SU-DHL-6 (cell line): ENCODE measurements at regions not wholly inside any gene's neighbourhood (a gene's known extent, or its start where the extent isn't known, plus 50 kb on each side); places are given as distances from the start of the nearest gene placed in this dataset.

Experiments
- H2AFZ ChIP-seq: fragments of 200-600 bp; sonication (generic); 2 replicates; pipeline ENCODE4 v1.6.1; 2014; ENCODE audit warnings: low read depth, mild to moderate bottlenecking, moderate library complexity, mixed read lengths, antibody characterized with exemption, low read length; ENCODE audit not compliant: severe bottlenecking
- H3F3A ChIP-seq: fragments of 200-600 bp; shearing (Covaris generic); 2 replicates; pipeline ENCODE4 v1.6.0; 2016; ENCODE audit warnings: antibody characterized with exemption, mild to moderate bottlenecking; ENCODE audit not compliant: insufficient read depth
- H3K27ac ChIP-seq: fragments of 200-600 bp; sonication (generic); 2 replicates; pipeline ENCODE4 v1.5.1; 2016; ENCODE audit warnings: low read depth, mild to moderate bottlenecking, low read length, moderate library complexity, mixed read lengths
- H3K27me3 ChIP-seq: fragments of 200-600 bp; sonication (generic), shearing (Covaris generic); 2 replicates; pipeline ENCODE4 v1.6.0; 2014; ENCODE audit warnings: mild to moderate bottlenecking, low read length
- H3K36me3 ChIP-seq: fragments of 200-600 bp; sonication (generic); 2 replicates; pipeline ENCODE4 v1.6.1; 2014; ENCODE audit warnings: mild to moderate bottlenecking, low read length, mixed read lengths
- H3K4me2 ChIP-seq: fragments of 300-600, 200-600 bp; shearing (Covaris generic), sonication (generic); 2 replicates; pipeline ENCODE4 v1.6.0; 2014; ENCODE audit warnings: low read length, low read depth, mild to moderate bottlenecking; ENCODE audit not compliant: poor library complexity, severe bottlenecking
- H3K4me3 ChIP-seq: fragments of 200-600 bp; sonication (generic); 2 replicates; pipeline ENCODE4 v1.5.1; 2014; ENCODE audit warnings: antibody characterized with exemption, low read length, mild to moderate bottlenecking, mixed read lengths; ENCODE audit not compliant: insufficient read depth, poor library complexity, severe bottlenecking
- H3K79me2 ChIP-seq: fragments of 200-600 bp; sonication (generic); 2 replicates; pipeline ENCODE4 v1.6.1; 2014; ENCODE audit warnings: mild to moderate bottlenecking, low read length, moderate library complexity; ENCODE audit not compliant: insufficient read depth
- H3K9ac ChIP-seq: fragments of 200-600 bp; sonication (generic); 2 replicates; pipeline ENCODE4 v1.7.0; 2014; ENCODE audit warnings: mild to moderate bottlenecking, low read length
- H3K9me2 ChIP-seq: fragments of 200-600 bp; sonication (generic); replicated peaks from 2 replicates; pipeline ENCODE4 v1.6.1; 2014; ENCODE audit warnings: low read length; ENCODE audit not compliant: insufficient read depth
- H3K9me3 ChIP-seq: fragments of 200-600 bp; sonication (generic); 2 replicates; pipeline ENCODE4 v1.6.1; 2014; ENCODE audit warnings: low read length, mixed read lengths; ENCODE audit not compliant: insufficient read depth
- H4K20me1 ChIP-seq: fragments of 200-600 bp; sonication (generic); 2 replicates; pipeline ENCODE4 v1.6.1; 2014; ENCODE audit warnings: low read depth, mild to moderate bottlenecking, antibody characterized with exemption, low read length, moderate library complexity, mixed read lengths
- EZH2phosphoT487 ChIP-seq: fragments of 200-600 bp; sonication (generic), shearing (Covaris generic); conservative IDR thresholded peaks from 2 replicates; pipeline ENCODE4 v1.6.1; 2018; ENCODE audit warnings: mild to moderate bottlenecking, antibody characterized with exemption, low read length, moderate library complexity, mixed read lengths
- TF ChIP-seq, protein P1 (sequence below): fragments of 200-600 bp; sonication (generic); IDR thresholded peaks from one replicate; pipeline ENCODE4 v1.5.1; 2017; ENCODE audit warnings: antibody characterized with exemption, mild to moderate bottlenecking, low read length, moderate library complexity; ENCODE audit not compliant: insufficient read depth, poor library complexity, severe bottlenecking

GRCh38 chr10:78328592-78329404 lies 295.1 kb downstream of the RPS24 start:
- Histone ChIP-seq H3K79me2 (no peaks in the 10 kb centered on the region), H3K9me2 (no peaks in the 10 kb centered on the region), H3K4me3 (no peak overlapping the region), H3F3A (no peaks in the 10 kb centered on the region), H2AFZ (no peak overlapping the region), H3K27me3 (no peaks in the 10 kb centered on the region), H4K20me1 (no peaks in the 10 kb centered on the region), H3K4me2 (no peak overlapping the region), H3K9me3 (no peaks in the 10 kb centered on the region), H3K36me3 (no peaks in the 10 kb centered on the region), H3K9ac (no peak overlapping the region), H3K27ac (no peak overlapping the region)
- no peak for TF ChIP-seq EZH2phosphoT487
- TF ChIP-seq, protein P1, sequence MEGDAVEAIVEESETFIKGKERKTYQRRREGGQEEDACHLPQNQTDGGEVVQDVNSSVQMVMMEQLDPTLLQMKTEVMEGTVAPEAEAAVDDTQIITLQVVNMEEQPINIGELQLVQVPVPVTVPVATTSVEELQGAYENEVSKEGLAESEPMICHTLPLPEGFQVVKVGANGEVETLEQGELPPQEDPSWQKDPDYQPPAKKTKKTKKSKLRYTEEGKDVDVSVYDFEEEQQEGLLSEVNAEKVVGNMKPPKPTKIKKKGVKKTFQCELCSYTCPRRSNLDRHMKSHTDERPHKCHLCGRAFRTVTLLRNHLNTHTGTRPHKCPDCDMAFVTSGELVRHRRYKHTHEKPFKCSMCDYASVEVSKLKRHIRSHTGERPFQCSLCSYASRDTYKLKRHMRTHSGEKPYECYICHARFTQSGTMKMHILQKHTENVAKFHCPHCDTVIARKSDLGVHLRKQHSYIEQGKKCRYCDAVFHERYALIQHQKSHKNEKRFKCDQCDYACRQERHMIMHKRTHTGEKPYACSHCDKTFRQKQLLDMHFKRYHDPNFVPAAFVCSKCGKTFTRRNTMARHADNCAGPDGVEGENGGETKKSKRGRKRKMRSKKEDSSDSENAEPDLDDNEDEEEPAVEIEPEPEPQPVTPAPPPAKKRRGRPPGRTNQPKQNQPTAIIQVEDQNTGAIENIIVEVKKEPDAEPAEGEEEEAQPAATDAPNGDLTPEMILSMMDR = no peak

- H3K79me2 ChIP-seq = no peaks in the 10 kb centered on the region
- no peaks in the 10 kb centered on the region for H4K20me1 ChIP-seq
- H3K9me2 ChIP-seq = no peaks in the 10 kb centered on the region
- no peak overlapping the region for H3K4me2 ChIP-seq
- H3K27ac ChIP-seq = no peak overlapping the region
- no peaks in the 10 kb centered on the region for H3K27me3 ChIP-seq
- H3K9ac ChIP-seq = no peak overlapping the region
- TF ChIP-seq, protein P1 = no peak
- TF ChIP-seq EZH2phosphoT487 = no peak
- H3K4me3 ChIP-seq = no peak overlapping the region
- no peaks in the 10 kb centered on the region for H3F3A ChIP-seq
- H2AFZ ChIP-seq = no peak overlapping the region
- no peaks in the 10 kb centered on the region for H3K9me3 ChIP-seq
- H3K36me3 ChIP-seq = no peaks in the 10 kb centered on the region
Observed at GRCh38 chr10:78330884-78331283, 297.2 kb downstream of the RPS24 start.

- TF ChIP-seq EZH2phosphoT487 = no peak
- TF ChIP-seq, protein P1 = no peak
- no peaks in the 10 kb centered on the region for H3K27me3 ChIP-seq
- no peaks in the 10 kb centered on the region for H4K20me1 ChIP-seq
- no peaks in the 10 kb centered on the region for H3K36me3 ChIP-seq
- no peak overlapping the region for H3K9ac ChIP-seq
- H3K79me2 ChIP-seq = no peaks in the 10 kb centered on the region
- no peaks in the 10 kb centered on the region for H3K9me3 ChIP-seq
- no peaks in the 10 kb centered on the region for H3K9me2 ChIP-seq
- H3K27ac ChIP-seq = no peak overlapping the region
- H3K4me2 ChIP-seq = no peak overlapping the region
- no peak overlapping the region for H2AFZ ChIP-seq
- no peak overlapping the region for H3K4me3 ChIP-seq
- no peaks in the 10 kb centered on the region for H3F3A ChIP-seq
Observed at GRCh38 chr10:78331391-78331922, 297.8 kb downstream of the RPS24 start.
